NCI-H2227 (cell line): ENCODE measurements at regions not wholly inside any gene's neighbourhood (a gene's known extent, or its start where the extent isn't known, plus 50 kb on each side); places are given as distances from the start of the nearest gene placed in this dataset.
A peak's percentile ranks its signal among the peaks of the same experiment; 100 is the strongest.

Source experiments
- DNase-seq: peaks from one replicate; lab custom pipeline; 2025; ENCODE audit not compliant: unreplicated experiment; lab: John Stamatoyannopoulos, UW

DNA sequence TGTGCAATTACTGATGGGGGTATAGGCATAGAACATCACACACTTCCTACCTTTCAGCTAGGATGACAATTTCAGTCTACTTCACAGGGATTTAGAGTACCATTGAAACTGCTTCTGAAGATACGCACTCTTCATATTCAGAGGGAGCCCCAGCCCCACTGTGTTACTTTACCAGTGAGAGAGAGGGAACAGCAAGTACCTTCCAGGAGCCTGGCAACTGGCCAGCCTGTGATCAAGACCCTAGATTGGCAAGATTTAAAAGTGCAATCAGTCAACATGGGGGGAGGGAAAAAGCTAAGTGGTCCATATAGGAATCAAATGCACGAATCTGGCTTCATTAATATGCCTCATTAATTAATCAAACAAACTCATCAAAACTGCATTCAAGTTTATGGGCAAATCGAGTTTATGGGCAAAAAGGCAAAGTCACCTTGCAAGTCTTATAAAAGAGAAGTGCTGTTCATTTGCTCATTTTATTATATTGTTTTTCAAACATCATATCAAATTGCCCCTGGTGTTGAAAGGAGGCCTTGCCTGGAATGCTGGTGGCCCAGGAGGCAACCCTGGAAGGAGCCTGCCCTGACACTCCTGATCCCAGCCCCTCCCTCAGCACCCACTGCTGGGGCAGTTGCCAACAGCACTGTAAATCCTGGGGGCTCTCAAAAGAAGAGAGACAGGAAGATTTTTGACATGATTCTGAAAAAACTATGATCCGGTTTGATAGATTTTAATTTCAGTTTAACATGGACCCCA, 184.9 kb upstream of the DPT start:
- peak; percentile 15 for DNase-seq

GRCh38 chr1:168917309-168917708, 188.3 kb upstream of the DPT start:
- no peak for DNase-seq

DNA sequence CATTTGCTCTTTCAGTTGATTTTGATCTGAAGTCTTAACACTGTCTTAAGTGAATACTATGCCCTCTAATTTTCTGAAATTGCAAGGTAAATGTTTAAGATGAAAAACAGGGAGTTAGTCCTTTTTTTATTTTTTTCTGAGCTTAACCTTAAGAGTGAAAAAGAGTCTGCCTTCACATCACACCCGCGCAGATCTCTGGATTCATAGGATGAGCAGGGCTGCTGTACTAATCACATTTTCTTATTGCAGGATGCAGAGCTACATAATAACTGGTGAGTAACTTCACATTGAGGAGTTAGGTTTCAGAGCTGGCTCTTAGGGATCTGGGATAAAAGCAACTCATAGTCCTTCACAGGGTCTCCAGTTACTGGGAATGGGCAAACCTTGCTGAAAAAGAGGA, 188.7 kb upstream of the ATP1B1 start:
- DNase-seq, result peak; percentile 13

GRCh38 chr1:168918860-168919741, 187.4 kb upstream of the ATP1B1 start:
- DNase-seq, result no peak

GRCh38 chr1:168920456-168921094, 185.9 kb upstream of the ATP1B1 start:
- no peak for DNase-seq

DNA sequence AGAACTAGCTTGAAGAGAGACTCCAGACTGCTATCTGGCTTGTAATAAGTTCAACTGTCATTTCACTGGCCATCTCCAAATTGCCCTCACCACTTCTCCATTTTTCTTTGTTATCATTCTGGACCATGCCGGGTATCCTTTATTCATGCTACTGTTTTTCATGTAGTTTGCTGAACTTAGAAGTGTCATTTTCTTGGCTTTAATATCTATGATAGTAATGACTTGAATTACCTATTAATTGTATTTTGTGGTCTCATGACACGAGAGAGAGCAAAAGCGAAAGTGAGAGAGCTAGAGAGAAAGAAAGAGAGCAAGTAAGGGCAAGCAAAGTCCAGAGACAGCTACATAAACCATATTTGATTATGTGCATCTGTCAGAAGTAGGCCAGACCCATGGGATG, 184.9 kb upstream of the ATP1B1 start:
- no peak for DNase-seq

DNA sequence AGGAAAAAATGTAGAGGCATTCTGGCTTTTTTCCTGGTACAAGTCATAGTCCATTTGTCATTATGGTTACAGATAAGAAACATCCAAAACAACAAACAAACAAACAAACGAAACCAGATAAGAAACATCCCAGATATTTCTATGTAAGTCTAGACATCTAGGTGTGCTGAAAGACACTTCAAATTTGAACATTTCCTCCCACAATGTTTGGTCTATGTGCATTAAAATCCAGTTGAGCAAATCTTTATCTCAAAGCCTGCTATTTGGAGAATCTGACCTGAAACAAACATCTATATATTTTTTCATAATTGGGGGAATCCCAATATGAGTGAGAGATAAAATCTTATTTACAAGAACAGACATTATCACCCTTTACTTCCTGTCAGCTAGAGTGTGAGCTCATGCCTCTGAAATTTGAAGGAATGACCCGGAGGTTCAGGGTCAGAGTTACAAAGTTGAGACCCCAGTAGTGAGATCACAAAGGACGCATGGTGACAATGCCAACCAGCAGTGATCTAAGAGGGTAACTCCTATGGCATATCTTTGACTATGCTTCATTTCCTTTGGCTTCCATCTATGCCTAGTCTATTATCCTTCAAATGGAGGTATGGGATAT, 182.9 kb upstream of the ATP1B1 start:
- no peak for DNase-seq

- DNase-seq, result no peak
Measured at GRCh38 chr1:168924976-168925375, 181.5 kb upstream of the ATP1B1 start.

DNA sequence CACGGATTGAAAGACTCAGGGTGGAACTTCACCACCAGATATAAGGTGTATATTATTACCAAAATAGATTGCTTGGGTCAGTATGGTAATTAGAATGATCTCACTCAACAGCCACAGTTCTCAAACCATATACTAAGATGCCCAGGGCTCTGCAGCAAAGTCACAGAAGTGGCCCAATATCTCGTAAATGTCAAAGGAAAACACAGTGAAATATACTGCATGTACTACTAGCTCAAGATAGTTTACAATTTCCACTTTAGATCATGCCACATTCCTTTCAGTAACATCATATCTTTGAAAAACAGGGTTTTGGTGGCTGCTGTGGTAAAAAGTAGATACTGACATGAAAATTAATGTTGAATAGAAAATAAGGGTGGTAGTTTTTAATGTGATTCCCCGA, 180.3 kb upstream of the ATP1B1 start:
- no peak for DNase-seq

DNA sequence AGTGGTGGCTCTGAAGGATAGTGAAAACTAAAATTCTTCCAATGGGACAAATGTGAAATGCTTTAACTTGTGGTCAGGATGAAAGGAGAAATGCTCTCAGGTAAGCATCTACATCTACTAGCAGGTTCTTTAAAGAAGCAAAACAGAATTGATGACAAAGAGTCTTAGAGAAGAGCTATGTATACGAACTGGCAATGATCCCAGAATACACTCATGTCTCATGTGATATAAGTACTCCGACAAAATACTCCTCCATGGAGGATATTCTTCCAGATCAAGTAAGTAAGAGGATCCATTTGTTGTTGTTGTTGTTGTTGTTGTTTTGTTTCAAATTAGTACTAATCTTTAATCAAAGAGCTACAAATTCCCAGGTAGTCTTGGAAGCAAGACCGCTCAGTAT, 174.0 kb upstream of the ATP1B1 start:
- DNase-seq, result no peak

DNA sequence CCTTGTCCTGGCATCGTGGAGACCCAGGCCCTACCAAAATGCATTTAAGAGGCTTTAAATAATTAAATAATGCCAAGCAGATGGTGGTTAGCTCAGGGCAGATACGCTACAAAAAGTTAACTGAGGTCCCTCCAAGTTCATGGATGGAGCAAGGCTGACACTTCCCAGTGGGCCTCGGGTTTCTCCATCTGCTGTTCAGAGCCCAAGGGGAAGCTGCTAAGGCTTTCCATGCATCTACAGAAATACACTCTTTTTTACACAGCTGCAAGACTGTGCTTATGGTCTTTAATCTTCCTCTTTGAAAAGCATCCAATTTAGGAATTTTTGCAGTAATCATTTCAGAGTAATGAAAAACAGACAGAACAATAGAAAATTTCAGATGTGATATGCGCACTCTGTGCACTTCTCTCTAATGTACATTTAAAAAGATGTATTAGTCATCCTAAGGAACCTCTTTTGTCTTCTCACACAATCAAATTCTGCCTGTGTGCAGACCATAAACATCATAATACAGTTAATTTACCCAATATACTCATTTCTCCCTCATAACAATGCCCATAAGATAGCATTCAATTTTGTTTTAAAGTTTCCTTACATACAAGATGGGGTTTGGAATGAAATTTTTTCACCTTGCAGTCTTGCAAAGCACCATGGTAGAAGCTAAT, 173.2 kb upstream of the ATP1B1 start:
- no peak for DNase-seq

DNA sequence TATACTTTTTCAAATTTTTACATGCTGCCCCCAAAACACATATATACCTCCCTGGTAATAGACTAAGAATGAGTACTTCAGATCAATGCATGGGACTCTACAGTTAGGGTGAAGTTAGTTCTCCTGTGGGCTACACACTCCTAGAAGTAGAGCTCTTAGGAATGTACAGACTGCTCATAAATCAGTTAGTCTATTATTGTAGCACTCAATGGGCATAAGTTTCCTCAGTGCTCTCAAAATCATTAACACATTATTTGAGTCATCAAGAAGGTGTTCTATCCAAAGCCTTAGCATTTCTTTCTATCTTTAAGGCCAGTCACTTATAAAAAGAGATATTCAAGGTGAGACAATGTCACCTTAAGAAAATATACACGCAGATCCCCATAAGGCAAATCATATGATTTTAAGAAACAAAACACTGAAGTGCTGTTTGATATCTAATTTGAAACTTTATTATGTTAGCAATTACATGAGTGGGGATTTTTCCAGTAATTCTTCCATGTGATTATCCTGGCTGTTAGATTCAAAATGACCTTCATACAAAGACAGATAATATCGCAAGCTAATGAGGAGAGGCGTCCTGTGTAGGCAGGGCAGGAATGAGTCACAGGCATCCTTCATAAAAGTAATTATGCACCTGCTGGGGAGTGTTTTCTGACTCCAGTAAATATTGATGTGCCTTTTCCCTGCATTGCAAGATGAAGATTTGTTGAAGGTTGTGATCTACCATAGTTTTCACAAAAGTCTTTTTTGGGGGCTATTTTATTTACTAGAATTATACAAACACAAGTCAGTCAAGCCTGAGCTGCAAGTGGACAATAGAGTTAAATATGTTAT, 167.2 kb upstream of the ATP1B1 start:
- DNase-seq, result peak; percentile 42

DNA sequence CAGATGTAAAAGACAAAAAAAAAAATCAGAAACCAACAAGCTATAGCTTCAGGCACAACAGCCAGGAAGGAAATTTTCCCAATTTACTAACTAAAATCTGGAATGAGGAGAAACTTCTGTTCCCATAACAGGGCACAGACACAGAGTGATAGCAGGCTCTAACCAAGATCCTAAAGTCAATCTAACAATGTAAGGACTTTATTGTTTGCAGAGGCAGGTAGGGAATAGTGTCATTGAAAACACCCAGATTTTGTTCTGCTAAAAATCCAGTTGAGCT, 166.6 kb upstream of the ATP1B1 start:
- no peak for DNase-seq

DNA sequence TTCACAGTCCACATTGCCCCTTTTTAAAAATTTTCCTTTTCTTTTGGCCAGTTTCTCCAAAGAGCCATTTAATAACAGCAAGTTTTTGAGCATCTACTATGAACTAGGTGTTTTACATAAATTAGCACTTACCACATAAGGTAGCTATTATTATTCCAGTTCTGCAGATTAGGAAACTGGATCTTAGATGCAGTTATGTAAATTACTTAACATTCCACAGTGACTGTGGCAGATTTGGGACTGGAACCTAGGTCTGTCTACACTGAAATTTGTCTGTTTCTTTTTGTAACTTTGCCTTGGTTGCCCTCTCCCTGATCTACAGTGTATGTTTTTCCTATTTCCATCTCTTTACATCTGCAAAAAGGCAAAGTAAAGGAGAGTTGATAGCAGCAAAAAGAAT, 164.8 kb upstream of the ATP1B1 start:
- no peak for DNase-seq

DNA sequence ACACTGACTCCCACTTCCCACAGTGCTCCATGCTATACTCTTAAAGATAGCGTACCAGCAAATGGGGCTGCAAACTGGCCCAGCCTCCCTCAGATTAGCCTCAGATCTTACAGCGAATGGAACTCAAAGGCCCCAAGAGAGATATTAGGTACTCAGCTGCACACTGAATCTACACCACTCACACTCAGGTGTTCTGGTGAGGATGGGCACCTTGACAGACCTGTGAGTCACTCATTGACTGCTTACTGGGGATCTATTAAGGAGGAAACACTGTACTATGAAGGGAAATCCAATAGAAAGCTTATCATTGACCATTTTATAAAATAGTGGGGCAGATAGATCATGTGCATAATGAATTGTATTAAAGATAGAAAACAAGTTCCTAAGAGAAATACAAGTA, 164.3 kb upstream of the ATP1B1 start:
- DNase-seq, result no peak

DNA sequence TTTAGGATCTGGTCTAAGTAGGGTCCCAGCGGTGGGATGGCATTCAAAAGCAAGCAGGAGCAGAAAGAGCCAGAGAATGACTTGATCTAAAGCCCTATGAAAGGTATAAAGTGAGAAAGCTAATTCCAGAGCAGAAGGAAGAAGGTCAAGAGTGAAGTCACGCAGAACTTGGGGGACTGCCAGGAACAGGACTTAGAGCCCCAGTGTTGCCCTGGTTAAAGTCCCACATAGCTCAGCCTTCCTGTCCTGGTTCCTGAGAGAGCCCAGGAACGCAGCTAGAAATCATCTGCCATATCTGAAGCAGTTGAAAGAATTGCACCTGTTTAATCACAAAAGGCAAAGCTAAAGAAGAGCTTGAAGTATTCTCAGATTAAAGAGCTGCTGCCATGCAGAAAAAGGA, 160.6 kb upstream of the ATP1B1 start:
- DNase-seq, result no peak

GRCh38 chr1:168947041-168947440, 159.4 kb upstream of the ATP1B1 start:
- no peak for DNase-seq

GRCh38 chr1:168949672-168950071, 156.8 kb upstream of the ATP1B1 start:
- no peak for DNase-seq

DNA sequence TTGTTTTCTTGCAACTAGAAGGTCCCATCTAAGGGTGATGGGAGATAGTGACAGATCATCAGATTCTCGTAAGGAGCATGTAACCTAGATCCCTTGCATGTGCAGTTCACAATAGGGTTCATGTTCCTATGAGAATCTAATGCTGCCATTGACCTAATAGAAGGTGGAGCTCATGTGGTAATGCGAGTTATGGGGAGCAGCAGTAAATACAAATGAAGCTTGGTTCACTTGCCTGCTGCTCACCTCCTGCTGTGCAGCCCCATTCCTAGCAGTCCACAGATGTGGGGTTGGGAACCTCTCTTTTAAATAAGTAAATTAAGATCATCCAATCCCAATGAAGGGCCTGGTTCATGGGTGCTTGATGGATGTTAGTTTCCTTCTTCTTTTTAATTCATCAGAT, 148.7 kb upstream of the ATP1B1 start:
- DNase-seq, result no peak

DNA sequence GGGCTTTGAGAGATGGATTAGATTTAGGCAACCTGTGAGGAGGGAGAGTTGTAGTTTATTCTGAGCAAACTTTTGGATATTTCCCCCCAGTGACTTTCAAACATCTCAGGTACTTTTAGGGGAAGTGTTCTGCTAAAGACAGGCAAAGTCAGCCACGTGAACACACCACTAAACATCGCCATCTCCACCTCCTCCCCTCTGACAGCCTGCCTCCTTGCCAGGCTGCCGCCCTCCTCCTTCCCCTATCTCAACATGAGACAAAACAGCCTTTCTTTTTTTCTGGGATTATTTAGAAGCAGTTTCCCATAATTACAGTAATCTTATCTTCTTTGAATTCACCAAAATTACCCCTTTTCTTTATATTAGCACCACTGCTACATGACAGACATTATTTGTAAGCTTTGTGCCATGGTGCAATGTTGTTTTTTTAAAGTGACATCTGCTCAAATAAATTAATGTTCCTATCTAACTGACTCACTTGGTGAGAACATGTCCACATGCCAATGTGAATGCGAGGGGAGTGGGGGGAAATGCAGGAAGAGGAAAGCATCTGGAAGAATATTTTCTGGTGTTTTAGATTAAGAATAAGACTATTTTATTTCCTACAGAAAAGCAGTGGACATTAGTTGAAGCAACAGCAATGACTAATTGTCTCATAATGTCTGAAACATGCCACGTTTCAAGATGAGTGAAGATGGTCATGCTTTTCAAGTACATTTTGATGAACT, 147.8 kb upstream of the ATP1B1 start:
- peak; percentile 88 for DNase-seq
